OCI-LY7 (cell line): ENCODE measurements at regions not wholly inside any gene's neighbourhood (a gene's known extent, or its start where the extent isn't known, plus 50 kb on each side); places are given as distances from the start of the nearest gene placed in this dataset.

Experiments
- BruUV-seq: library from RNA; stranded (reverse); fragments of 400-500 nt; replicated peaks from 2 replicates; lab custom pipeline; 2021; lab: Mats Ljungman, UMichigan
- CTCF ChIA-PET: fragments of 300-600 bp; sonication (Branson Sonifier 250); formaldehyde crosslinking; loops from one replicate; lab custom pipeline; 2022; ENCODE audit warnings: antibody characterized with exemption; ENCODE audit not compliant: unreplicated experiment; lab: Charles Lee
- POLR2A ChIA-PET: fragments of 300-600 bp; sonication (Branson Sonifier 250); formaldehyde crosslinking; loops from one replicate; lab custom pipeline; 2022; ENCODE audit warnings: antibody characterized with exemption; lab: Charles Lee
- DNase-seq: peaks from one replicate; pipeline ENCODE4 v3.0.0-alpha.2; 2015; ENCODE audit warnings: low spot score
- H2AFZ ChIP-seq: fragments of 200-600 bp; sonication (generic), shearing (Covaris generic); 2 replicates; pipeline ENCODE4 v1.6.1; 2014; ENCODE audit warnings: mild to moderate bottlenecking, antibody characterized with exemption, low read length, moderate library complexity
- H3K27ac ChIP-seq: fragments of 200-600 bp; sonication (generic); 2 replicates; pipeline ENCODE4 v1.5.1; 2014; ENCODE audit warnings: mixed run types, low read depth, mild to moderate bottlenecking, moderate library complexity, low read length, inconsistent platforms; ENCODE audit not compliant: poor library complexity, severe bottlenecking
- H3K36me3 ChIP-seq: fragments of 200-600 bp; sonication (generic); 2 replicates; pipeline ENCODE4 v1.6.1; 2014; ENCODE audit warnings: mild to moderate bottlenecking, antibody characterized with exemption, low read length, moderate library complexity, mixed read lengths; ENCODE audit not compliant: insufficient read depth
- H3K4me1 ChIP-seq: fragments of 200-600 bp; sonication (generic); 2 replicates; pipeline ENCODE4 v1.5.1; 2014; ENCODE audit warnings: mild to moderate bottlenecking, low read length; ENCODE audit not compliant: insufficient read depth, poor library complexity, severe bottlenecking
- H3K4me2 ChIP-seq: fragments of 200-600 bp; sonication (generic); 2 replicates; pipeline ENCODE4 v1.6.1; 2014; ENCODE audit warnings: mild to moderate bottlenecking, low read length
- H3K4me3 ChIP-seq: fragments of 200-600 bp; sonication (generic); 2 replicates; pipeline ENCODE4 v1.5.1; 2014; ENCODE audit warnings: mild to moderate bottlenecking, low read depth, low read length; ENCODE audit not compliant: poor library complexity, severe bottlenecking
- H3K79me2 ChIP-seq: fragments of 200-600 bp; sonication (generic); 2 replicates; pipeline ENCODE4 v1.6.1; 2016; ENCODE audit warnings: low read depth, mild to moderate bottlenecking, low read length, moderate library complexity, mixed read lengths; ENCODE audit not compliant: insufficient read depth
- H3K9me2 ChIP-seq: fragments of 200-600 bp; sonication (generic); 2 replicates; pipeline ENCODE4 v1.6.1; 2016; ENCODE audit warnings: mild to moderate bottlenecking, low read length, mixed read lengths; ENCODE audit not compliant: insufficient read depth
- H3K9me3 ChIP-seq: fragments of 200-600 bp; sonication (generic); 2 replicates; pipeline ENCODE4 v1.6.1; 2014; ENCODE audit warnings: mild to moderate bottlenecking, mixed run types, low read length, mixed read lengths
- H4K20me1 ChIP-seq: fragments of 200-600 bp; sonication (generic); 2 replicates; pipeline ENCODE4 v1.6.1; 2014; ENCODE audit warnings: mild to moderate bottlenecking, antibody characterized with exemption, low read length, moderate library complexity, mixed read lengths; ENCODE audit not compliant: insufficient read depth
- CTCF ChIP-seq: fragments of 200-600 bp; sonication (generic); conservative IDR thresholded peaks from 2 replicates; pipeline ENCODE4 v1.5.1; 2014; ENCODE audit warnings: mild to moderate bottlenecking, antibody characterized with exemption, low read length, moderate library complexity, mixed read lengths
- EZH2phosphoT487 ChIP-seq: fragments of 200-600 bp; sonication (generic); IDR thresholded peaks from 2 replicates; pipeline ENCODE4 v1.6.1; 2018; ENCODE audit warnings: low read depth, borderline replicate concordance, mild to moderate bottlenecking, mixed run types, antibody characterized with exemption, low read length, moderate library complexity, mixed read lengths
- intact Hi-C: fragments of 100-400 bp; cut with micrococcal nuclease; formaldehyde crosslinking; loops from one replicate; pipeline ENCODE4 v1.10.0; 2022; ENCODE audit not compliant: unreplicated experiment

- BruUV-seq = no TSS peak
- Histone ChIP-seq H3K4me1 (no peaks in the 10 kb centered on the region), H3K4me3 (no peak overlapping the region), H3K79me2 (no peaks in the 10 kb centered on the region), H2AFZ (no peak overlapping the region), H3K36me3 (no peaks in the 10 kb centered on the region), H3K9me2 (no peaks in the 10 kb centered on the region), H4K20me1 (no peaks in the 10 kb centered on the region), H3K4me2 (no peak overlapping the region), H3K27ac (no peak overlapping the region), H3K9me3 (no peaks in the 10 kb centered on the region)
- intact Hi-C loops = no loop called here
- no peak for TF ChIP-seq CTCF
- no peak for TF ChIP-seq EZH2phosphoT487
- ChIA-PET POLR2A (no interaction called here), CTCF (no interaction called here)
- no peak for DNase-seq
These were observed 227.2 kb upstream of the HS6ST1 start for GRCh38 chr2:128545829-128546228.

GRCh38 chr2:128547667-128548066 lies 229.0 kb upstream of the HS6ST1 start:
- Histone ChIP-seq H3K36me3 (no peaks in the 10 kb centered on the region), H3K9me2 (no peaks in the 10 kb centered on the region), H3K27ac (no peak overlapping the region), H3K79me2 (no peaks in the 10 kb centered on the region), H2AFZ (no peak overlapping the region), H4K20me1 (no peaks in the 10 kb centered on the region), H3K4me3 (no peak overlapping the region), H3K9me3 (no peaks in the 10 kb centered on the region), H3K4me1 (no peaks in the 10 kb centered on the region), H3K4me2 (no peak overlapping the region)
- BruUV-seq = no TSS peak
- no peak for DNase-seq
- intact Hi-C loops = no loop called here
- no peak for TF ChIP-seq CTCF
- no peak for TF ChIP-seq EZH2phosphoT487
- POLR2A ChIA-PET = no interaction called here
- CTCF ChIA-PET = no interaction called here

- CTCF ChIA-PET = no interaction called here
- BruUV-seq = no TSS peak
- Histone ChIP-seq H3K36me3 (no peaks in the 10 kb centered on the region), H3K4me1 (no peaks in the 10 kb centered on the region), H3K9me2 (no peaks in the 10 kb centered on the region), H3K9me3 (no peaks in the 10 kb centered on the region), H3K27ac (no peak overlapping the region), H4K20me1 (no peaks in the 10 kb centered on the region), H3K4me2 (no peak overlapping the region), H2AFZ (no peak overlapping the region), H3K79me2 (no peaks in the 10 kb centered on the region), H3K4me3 (no peak overlapping the region)
- TF ChIP-seq CTCF = no peak
- TF ChIP-seq EZH2phosphoT487 = no peak
- POLR2A ChIA-PET = no interaction called here
- DNase-seq = no peak
- intact Hi-C loops = no loop called here
These were observed 229.8 kb upstream of the HS6ST1 start for GRCh38 chr2:128548461-128548891.
